Fibroblast of lung (primary cell): ENCODE measurements at regions not wholly inside any gene's neighbourhood (a gene's known extent, or its start where the extent isn't known, plus 50 kb on each side); places are given as distances from the start of the nearest gene placed in this dataset.

ENCODE experiments used
- CTCF ChIP-seq, 2 donors: IDR thresholded peaks in 1 of 2; conservative IDR thresholded peaks in 1 of 2; 1 replicate in 1 of 2; 2 replicates in 1 of 2; pipeline ENCODE4 v1.5.1; 2011 to 2012; ENCODE audit warnings: low read length in 2 of 2, control low read depth in 1 of 2, inconsistent platforms in 1 of 2, low read depth in 1 of 2, mild to moderate bottlenecking in 1 of 2
- EZH2 ChIP-seq: IDR thresholded peaks from 2 replicates; pipeline ENCODE4 v1.5.1; 2012; ENCODE audit warnings: low read length, control low read depth, mild to moderate bottlenecking; ENCODE audit errors: missing control alignments

GRCh38 chr1:68828013-68828412, 331.1 kb upstream of the DEPDC1 start:
- no peak for TF ChIP-seq EZH2
- no peak for TF ChIP-seq CTCF (conservative IDR thresholded peaks at IDR 0.05 in 1 of 2, IDR thresholded peaks at IDR 0.05 in 1 of 2; ENCODE audit: low read depth in 1 of 2, low read length in 2 of 2)
